A549 (cell line): ENCODE measurements at regions not wholly inside any gene's neighbourhood (a gene's known extent, or its start where the extent isn't known, plus 50 kb on each side); places are given as distances from the start of the nearest gene placed in this dataset.

Source experiments
- CTCF ChIP-seq: fragments of >200 bp; sonication (Bioruptor Twin); formaldehyde crosslinking; IDR thresholded peaks from 3 replicates; pipeline ENCODE4 v1.5.1; 2016
- MAX ChIP-seq: IDR thresholded peaks from 2 replicates; pipeline ENCODE4 v1.6.1; 2012
- MAZ ChIP-seq: fragments of 150-350 bp; IDR thresholded peaks from 2 replicates; pipeline ENCODE4 v1.6.1; 2014; ENCODE audit warnings: antibody characterized with exemption, low read depth, low read length, borderline replicate concordance
- POLR2A ChIP-seq: IDR thresholded peaks from 2 replicates; pipeline ENCODE4 v1.6.1; 2012; ENCODE audit warnings: mild to moderate bottlenecking, low read length

DNA sequence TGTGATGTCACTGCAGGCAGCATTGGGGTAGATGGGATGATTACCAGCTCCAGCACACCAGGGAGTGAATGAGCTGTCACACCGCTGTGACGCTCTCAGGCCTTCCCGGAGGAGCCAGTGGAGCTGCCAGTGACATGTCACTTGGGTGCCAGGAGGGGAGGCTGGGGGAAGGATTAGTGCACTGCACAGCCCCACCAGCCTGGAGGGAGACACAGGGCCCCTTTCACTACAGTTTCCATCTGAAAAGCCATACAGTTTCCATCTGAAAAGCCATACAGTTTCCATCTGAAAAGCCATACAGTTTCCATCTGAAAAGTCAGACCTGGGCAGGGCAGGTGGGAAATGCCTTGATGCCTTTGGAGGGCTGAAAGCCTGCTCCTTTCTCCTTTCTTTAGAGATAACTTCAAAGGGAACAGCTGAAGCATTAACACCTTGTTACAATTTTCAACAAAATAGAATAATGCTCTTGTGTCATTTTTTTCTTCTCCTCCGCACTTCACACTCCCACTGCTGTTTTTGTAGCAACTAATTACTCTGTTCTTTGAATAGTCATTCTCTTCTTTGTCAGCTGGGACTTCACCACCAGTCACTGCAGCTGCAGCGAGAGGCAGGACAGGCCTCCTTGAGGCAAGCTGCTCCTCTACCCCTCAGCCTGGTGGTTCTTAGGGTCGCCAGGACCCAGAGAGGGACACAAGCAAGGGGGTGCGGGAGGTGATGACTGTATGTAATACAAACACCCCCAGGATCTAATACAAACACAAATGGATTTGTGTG, 256.9 kb upstream of the RGS6 start:
- TF ChIP-seq CTCF (no peak), MAZ (no peak), POLR2A (no peak), MAX (no peak)
